GM10266 (cell line): ENCODE measurements at regions not wholly inside any gene's neighbourhood (a gene's known extent, or its start where the extent isn't known, plus 50 kb on each side); places are given as distances from the start of the nearest gene placed in this dataset.

ENCODE experiments used
- DNase-seq: peaks from one replicate; pipeline ENCODE4 v3.0.0; 2012; ENCODE audit errors: extremely low spot score
- TF ChIP-seq, protein P1 (sequence below): IDR thresholded peaks from 2 replicates; pipeline ENCODE4 v1.5.1; 2012; ENCODE audit warnings: mild to moderate bottlenecking, low read depth; ENCODE audit not compliant: control insufficient read depth, insufficient read depth; ENCODE audit errors: missing control alignments

DNA sequence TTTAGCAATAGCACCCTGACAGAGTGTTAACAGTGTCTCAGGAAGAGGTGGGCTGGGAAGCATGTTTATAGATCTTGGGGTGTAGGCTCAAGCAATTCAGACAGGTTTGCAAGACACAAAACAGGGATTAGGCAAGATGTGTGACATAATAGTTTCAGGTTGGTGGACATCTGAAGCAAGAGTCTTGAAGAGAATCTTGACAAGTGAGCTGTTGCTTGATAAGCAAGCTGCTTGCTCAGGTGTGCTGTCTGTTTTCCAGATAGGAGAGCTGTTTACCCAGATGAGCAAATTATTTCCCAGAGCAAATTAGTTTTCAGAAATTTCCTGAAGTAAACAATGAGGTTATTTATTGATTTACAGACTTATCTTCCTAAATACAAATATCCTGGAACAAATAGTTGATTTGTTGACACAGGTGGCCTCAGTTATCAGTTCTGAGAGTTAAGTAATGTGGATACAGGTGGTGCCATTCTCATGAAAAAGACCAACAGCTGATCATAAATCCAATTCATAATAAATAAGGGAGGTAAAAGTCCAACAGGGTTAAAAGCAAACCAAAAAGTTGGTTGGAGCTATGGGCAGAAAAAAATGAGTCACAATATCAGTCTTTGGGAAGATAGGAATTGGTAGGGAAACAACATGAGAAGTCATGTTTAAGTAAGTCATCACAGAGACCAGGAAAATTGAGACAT lies 437.3 kb downstream of the TBL1XR1 start:
- TF ChIP-seq, protein P1, sequence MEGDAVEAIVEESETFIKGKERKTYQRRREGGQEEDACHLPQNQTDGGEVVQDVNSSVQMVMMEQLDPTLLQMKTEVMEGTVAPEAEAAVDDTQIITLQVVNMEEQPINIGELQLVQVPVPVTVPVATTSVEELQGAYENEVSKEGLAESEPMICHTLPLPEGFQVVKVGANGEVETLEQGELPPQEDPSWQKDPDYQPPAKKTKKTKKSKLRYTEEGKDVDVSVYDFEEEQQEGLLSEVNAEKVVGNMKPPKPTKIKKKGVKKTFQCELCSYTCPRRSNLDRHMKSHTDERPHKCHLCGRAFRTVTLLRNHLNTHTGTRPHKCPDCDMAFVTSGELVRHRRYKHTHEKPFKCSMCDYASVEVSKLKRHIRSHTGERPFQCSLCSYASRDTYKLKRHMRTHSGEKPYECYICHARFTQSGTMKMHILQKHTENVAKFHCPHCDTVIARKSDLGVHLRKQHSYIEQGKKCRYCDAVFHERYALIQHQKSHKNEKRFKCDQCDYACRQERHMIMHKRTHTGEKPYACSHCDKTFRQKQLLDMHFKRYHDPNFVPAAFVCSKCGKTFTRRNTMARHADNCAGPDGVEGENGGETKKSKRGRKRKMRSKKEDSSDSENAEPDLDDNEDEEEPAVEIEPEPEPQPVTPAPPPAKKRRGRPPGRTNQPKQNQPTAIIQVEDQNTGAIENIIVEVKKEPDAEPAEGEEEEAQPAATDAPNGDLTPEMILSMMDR: no peak
- no peak for DNase-seq

DNA sequence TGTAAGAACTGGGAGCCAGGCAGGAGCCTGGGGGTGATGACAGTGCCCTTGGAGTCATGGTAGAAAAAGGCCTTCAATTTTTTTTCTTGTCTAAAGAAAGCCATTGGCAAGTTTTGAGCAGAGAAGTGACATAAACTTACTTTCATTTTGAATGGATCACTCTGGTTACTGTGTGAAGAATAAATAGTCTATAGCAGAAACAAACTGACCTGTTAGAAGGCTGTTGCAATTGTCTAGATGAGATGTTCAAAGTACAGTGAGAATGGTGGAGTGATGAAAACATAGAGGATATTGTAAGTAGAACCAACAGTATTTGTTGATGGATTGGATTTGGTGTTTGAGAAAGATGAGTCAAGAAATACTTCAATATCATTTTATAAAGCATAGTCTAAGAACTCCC lies 439.9 kb downstream of the TBL1XR1 start:
- TF ChIP-seq, protein P1: no peak
- no peak for DNase-seq

DNA sequence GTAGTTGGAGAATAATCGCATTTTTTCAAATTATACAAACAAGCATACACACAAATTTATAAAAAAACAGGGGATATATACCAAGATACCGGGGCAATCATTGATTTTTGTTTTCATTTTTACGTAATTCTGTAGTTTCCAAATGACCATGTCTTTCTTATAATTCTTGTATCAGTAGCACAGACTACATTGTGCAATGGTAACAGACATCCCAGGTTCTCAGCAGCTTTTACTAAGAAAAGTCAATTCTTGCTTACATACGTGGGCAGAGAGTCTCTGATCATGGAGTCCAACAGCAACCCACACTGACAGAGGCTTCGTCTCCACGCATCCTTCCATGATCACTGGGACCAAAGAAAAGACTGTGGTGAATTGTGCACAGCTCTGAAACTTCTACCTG lies 441.3 kb downstream of the TBL1XR1 start:
- no peak for DNase-seq
- TF ChIP-seq, protein P1: no peak

DNA sequence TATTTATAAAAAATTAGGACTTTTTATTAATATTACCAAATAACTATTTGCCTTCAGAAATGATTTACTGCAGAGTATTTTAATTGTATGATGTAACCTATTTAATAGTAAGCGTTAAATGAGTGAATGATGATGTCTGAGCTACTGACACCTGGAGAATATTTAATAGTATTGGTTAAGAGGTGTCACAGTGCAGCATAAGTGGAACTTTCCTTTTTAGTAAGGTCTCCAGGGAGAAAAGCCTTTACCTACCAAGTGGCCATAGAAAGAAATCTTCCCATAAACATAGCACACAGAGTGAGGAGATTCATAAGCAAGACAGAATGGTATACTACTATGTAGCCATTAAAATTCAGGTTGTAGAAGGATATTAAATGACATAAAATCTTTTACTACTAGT lies 441.7 kb downstream of the TBL1XR1 start:
- DNase-seq: no peak
- TF ChIP-seq, protein P1: no peak

DNA sequence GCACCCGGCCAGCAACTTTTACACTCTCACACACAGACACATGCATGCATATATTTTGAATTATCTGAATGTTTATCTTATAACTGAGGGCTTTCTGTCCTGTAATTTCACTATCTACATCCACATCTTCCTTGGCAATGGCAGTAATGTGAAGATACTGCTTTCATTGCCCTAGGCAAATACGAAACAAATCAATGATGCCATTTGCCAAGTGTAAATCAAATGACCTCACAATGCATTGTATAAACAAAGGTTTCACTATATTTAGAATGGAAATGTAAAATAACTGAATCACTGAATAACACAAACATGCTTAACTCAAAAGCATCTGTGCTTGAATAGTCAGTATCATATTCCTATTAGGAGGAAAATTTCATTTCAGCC lies 455.6 kb downstream of the TBL1XR1 start:
- no peak for DNase-seq
- TF ChIP-seq, protein P1: no peak

DNA sequence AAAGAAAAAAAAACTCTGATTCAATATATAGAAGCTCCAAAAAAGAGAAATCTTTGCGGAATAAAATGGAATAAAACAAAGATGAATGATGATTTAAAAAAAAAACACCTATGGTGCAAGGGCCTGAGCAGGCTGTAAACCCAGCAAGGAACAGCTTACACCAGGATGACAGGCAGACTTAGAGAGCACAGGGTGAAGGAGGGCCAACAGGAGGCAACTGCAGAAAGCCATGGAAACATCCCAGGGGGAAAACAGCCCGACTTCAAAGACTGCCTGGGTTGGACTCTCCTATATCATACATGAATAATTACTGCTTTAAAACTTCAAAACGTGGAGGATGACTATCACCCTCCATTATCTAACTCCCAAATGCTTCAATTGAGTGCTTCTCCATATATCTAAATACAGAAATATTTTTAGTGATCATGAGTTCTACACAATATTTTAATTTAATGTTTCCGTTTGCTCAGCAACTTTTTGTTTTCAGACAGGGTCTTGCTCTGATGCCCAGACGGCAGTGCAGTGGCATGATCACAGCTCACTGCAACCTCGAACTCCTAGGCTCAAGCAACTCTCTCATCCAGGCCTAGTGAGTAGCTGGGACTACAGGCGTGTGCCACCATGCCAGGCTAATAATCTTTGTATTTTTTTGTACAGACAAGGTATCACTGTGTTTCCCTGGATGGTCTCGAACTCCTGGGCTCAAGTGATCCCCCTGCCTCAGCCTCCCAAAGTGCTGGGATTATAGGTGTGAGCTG lies 456.2 kb downstream of the TBL1XR1 start:
- no peak for DNase-seq
- TF ChIP-seq, protein P1: no peak

DNA sequence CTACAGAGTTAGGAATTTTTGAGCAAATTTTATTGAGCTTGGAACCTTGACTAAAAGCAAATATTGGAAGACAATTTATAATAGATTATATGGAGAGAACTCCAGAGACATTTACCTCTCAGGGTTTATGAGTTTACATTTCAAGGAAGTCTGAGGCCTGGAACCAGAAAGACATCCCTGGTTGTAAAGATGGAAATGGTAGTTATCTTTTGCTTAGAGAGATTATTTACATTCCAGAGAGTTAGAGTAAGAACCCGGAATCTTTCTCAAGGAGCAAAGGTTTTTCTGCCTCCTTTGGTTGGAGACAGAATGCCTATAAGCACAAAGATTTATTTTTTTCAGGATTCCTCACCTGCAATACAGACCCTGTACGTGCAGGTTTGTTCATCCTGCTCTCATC lies 458.1 kb downstream of the TBL1XR1 start:
- DNase-seq: no peak
- TF ChIP-seq, protein P1: no peak
